Liver (tissue), 8 donors: ENCODE measurements at regions not wholly inside any gene's neighbourhood (a gene's known extent, or its start where the extent isn't known, plus 50 kb on each side); places are given as distances from the start of the nearest gene placed in this dataset.

Source experiments
- DNase-seq: peaks from one replicate; pipeline ENCODE4 v3.0.0-alpha.2; 2017; ENCODE audit warnings: low spot score
- H3K27ac ChIP-seq, 2 donors: one replicate each; pipeline ENCODE4 v1.7.0; 2013; ENCODE audit warnings: inconsistent platforms in 2 of 2, low read length in 2 of 2, control low read depth in 1 of 2, low read depth in 1 of 2, mild to moderate bottlenecking in 1 of 2
- H3K27me3 ChIP-seq, 4 donors: one replicate each; pipeline versions ENCODE4 v1.6.1 to v1.7.0; 2013; ENCODE audit warnings: low read length in 3 of 4, inconsistent platforms in 1 of 4, mild to moderate bottlenecking in 1 of 4, moderate library complexity in 1 of 4; ENCODE audit not compliant: control insufficient read depth in 4 of 4, insufficient read depth in 4 of 4
- H3K36me3 ChIP-seq, 4 donors: one replicate each; pipeline versions ENCODE4 v1.6.1 to v1.7.0; 2013; ENCODE audit warnings: low read length in 3 of 4, mild to moderate bottlenecking in 3 of 4, low read depth in 1 of 4, moderate library complexity in 1 of 4; ENCODE audit not compliant: control insufficient read depth in 4 of 4, insufficient read depth in 3 of 4
- H3K4me1 ChIP-seq, 4 donors: one replicate each; pipeline versions ENCODE4 v1.6.1 to v1.7.0; 2013; ENCODE audit warnings: low read length in 3 of 4, mild to moderate bottlenecking in 3 of 4, moderate library complexity in 1 of 4; ENCODE audit not compliant: control insufficient read depth in 4 of 4, insufficient read depth in 4 of 4
- H3K4me3 ChIP-seq, 3 donors: one replicate each; pipeline versions ENCODE4 v1.6.1 to v1.7.0; 2013; ENCODE audit warnings: low read length in 3 of 3, control low read depth in 1 of 3, low read depth in 1 of 3, mild to moderate bottlenecking in 1 of 3
- H3K9ac ChIP-seq, 2 donors: one replicate each; pipeline ENCODE4 v1.7.0; 2013; ENCODE audit warnings: low read length in 2 of 2, mild to moderate bottlenecking in 2 of 2, moderate library complexity in 2 of 2, control low read depth in 1 of 2, low read depth in 1 of 2
- H3K9me3 ChIP-seq, 4 donors: one replicate each; pipeline versions ENCODE4 v1.6.1 to v1.7.0; 2013; ENCODE audit warnings: low read length in 3 of 4; ENCODE audit not compliant: control insufficient read depth in 4 of 4
- EGR1 ChIP-seq, 2 donors: IDR thresholded peaks; 2 replicates each; pipeline ENCODE4 v1.6.1; 2016 to 2018; ENCODE audit warnings: antibody characterized with exemption in 2 of 2, low read depth in 2 of 2
- FOXA1 ChIP-seq: IDR thresholded peaks from 2 replicates; pipeline ENCODE4 v1.6.1; 2016; ENCODE audit warnings: antibody characterized with exemption
- FOXA2 ChIP-seq: IDR thresholded peaks from 2 replicates; pipeline ENCODE4 v1.6.1; 2016; ENCODE audit warnings: antibody characterized with exemption
- GABPA ChIP-seq, 2 donors: IDR thresholded peaks in 1 of 2; conservative IDR thresholded peaks in 1 of 2; 2 replicates each; pipeline ENCODE4 v1.6.1; 2016; ENCODE audit warnings: antibody characterized with exemption in 2 of 2, mild to moderate bottlenecking in 1 of 2, moderate library complexity in 1 of 2
- HNF4A ChIP-seq, 2 donors: conservative IDR thresholded peaks; 2 replicates each; pipeline ENCODE4 v1.6.1; 2016; ENCODE audit warnings: antibody characterized with exemption in 2 of 2, mild to moderate bottlenecking in 2 of 2
- HNF4G ChIP-seq: IDR thresholded peaks from 2 replicates; pipeline ENCODE4 v1.6.1; 2016; ENCODE audit warnings: antibody characterized with exemption
- JUND ChIP-seq, 2 donors: IDR thresholded peaks; 2 replicates each; pipeline ENCODE4 v1.6.1; 2016; ENCODE audit warnings: antibody characterized with exemption in 2 of 2
- NR2F2 ChIP-seq: IDR thresholded peaks from 2 replicates; pipeline ENCODE4 v1.6.1; 2016; ENCODE audit warnings: antibody characterized with exemption
- RAD21 ChIP-seq, 2 donors: IDR thresholded peaks; 2 replicates each; pipeline ENCODE4 v1.6.1; 2016; ENCODE audit warnings: antibody characterized with exemption in 2 of 2, mild to moderate bottlenecking in 2 of 2
- RXRA ChIP-seq, 2 donors: IDR thresholded peaks; 2 replicates each; pipeline ENCODE4 v1.6.1; 2017 to 2018; ENCODE audit warnings: antibody characterized with exemption in 2 of 2, mild to moderate bottlenecking in 1 of 2
- SP1 ChIP-seq: IDR thresholded peaks from 2 replicates; pipeline ENCODE4 v1.6.1; 2018; ENCODE audit warnings: antibody characterized with exemption, mild to moderate bottlenecking
- TAF1 ChIP-seq: conservative IDR thresholded peaks from 2 replicates; pipeline ENCODE4 v1.6.1; 2016; ENCODE audit warnings: antibody characterized with exemption, mild to moderate bottlenecking
- YY1 ChIP-seq: IDR thresholded peaks from 2 replicates; pipeline ENCODE4 v1.6.1; 2016; ENCODE audit warnings: antibody characterized with exemption, mild to moderate bottlenecking
- WGBS: extraction: QIAGEN DNeasy Blood & Tissue Kit; methylation state at CpG from one replicate; pipeline ENCODE4 v1.1.7; 2013; 5-methylcytosine and 5-hydroxymethylcytosine counted together
- TF ChIP-seq, protein P1 (sequence below): IDR thresholded peaks from 2 replicates; pipeline ENCODE4 v1.6.1; 2016; ENCODE audit warnings: antibody characterized with exemption
- TF ChIP-seq, protein P2 (sequence below): IDR thresholded peaks from 2 replicates; pipeline ENCODE4 v1.6.1; 2016; ENCODE audit warnings: antibody characterized with exemption
- TF ChIP-seq, protein P3 (sequence below): fragments of 150-350 bp; IDR thresholded peaks from 2 replicates; pipeline ENCODE4 v1.5.1; 2017; ENCODE audit warnings: improper control_type of control experiment, low read depth, low read length; ENCODE audit not compliant: missing input control
- TF ChIP-seq, protein P4 (sequence below): IDR thresholded peaks from 2 replicates; pipeline ENCODE4 v1.6.1; 2016; ENCODE audit warnings: antibody characterized with exemption, mild to moderate bottlenecking
- TF ChIP-seq, protein P5 (sequence below): IDR thresholded peaks from 2 replicates; pipeline ENCODE4 v1.6.1; 2016; ENCODE audit warnings: antibody characterized with exemption
- donor health status: healthy.
- donor health status: healthy.
- donor health status: healthy.
- donor health status: healthy.
- donor health status: healthy.

DNA sequence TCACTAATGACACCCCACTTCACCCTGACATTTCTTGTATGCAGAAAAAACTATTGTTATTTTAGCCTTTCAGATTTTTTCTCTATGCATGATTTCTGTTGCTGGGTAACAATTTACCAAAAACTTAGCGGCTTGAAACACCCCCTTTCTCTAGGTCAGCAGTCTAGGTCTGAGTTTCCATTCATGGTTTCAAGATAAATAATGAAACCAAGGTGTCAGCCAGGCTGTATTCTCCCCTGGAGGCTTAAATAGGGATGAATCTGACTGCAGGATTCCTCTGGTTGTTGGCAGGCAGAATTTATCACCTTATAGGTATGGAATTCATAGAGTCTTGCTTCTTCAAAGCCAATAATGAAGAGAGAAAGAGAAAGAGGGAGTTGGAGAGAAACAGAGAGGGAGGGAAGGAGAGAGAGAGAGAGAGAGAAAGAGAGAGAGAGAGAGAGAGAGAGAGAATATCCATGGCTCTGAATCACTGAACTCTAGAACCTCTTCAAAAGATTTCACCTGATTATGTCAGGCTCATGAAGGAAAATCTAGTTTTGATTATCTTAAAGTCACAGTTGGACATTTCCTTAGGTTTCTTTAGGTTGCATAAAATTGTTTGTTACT is 1224.6 kb upstream of the LRRTM3 start:
- H3K36me3 ChIP-seq, result no peaks in the 10 kb centered on the region
- TF ChIP-seq RXRA (IDR thresholded peaks at IDR 0.05) (no peak), YY1 (no peak), FOXA1 (no peak), FOXA2 (no peak), NR2F2 (no peak), JUND (IDR thresholded peaks at IDR 0.05) (no peak), GABPA (IDR thresholded peaks at IDR 0.05 in 1 of 2, conservative IDR thresholded peaks at IDR 0.05 in 1 of 2) (no peak), TAF1 (no peak), SP1 (no peak), EGR1 (IDR thresholded peaks at IDR 0.05; ENCODE audit: low read depth in 2 of 2) (no peak), HNF4A (conservative IDR thresholded peaks at IDR 0.05) (no peak), RAD21 (IDR thresholded peaks at IDR 0.05) (no peak), HNF4G (no peak)
- TF ChIP-seq, protein P1, sequence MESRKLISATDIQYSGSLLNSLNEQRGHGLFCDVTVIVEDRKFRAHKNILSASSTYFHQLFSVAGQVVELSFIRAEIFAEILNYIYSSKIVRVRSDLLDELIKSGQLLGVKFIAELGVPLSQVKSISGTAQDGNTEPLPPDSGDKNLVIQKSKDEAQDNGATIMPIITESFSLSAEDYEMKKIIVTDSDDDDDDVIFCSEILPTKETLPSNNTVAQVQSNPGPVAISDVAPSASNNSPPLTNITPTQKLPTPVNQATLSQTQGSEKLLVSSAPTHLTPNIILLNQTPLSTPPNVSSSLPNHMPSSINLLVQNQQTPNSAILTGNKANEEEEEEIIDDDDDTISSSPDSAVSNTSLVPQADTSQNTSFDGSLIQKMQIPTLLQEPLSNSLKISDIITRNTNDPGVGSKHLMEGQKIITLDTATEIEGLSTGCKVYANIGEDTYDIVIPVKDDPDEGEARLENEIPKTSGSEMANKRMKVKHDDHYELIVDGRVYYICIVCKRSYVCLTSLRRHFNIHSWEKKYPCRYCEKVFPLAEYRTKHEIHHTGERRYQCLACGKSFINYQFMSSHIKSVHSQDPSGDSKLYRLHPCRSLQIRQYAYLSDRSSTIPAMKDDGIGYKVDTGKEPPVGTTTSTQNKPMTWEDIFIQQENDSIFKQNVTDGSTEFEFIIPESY, result no peak
- TF ChIP-seq, protein P2, sequence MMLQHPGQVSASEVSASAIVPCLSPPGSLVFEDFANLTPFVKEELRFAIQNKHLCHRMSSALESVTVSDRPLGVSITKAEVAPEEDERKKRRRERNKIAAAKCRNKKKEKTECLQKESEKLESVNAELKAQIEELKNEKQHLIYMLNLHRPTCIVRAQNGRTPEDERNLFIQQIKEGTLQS, result no peak
- TF ChIP-seq, protein P3, sequence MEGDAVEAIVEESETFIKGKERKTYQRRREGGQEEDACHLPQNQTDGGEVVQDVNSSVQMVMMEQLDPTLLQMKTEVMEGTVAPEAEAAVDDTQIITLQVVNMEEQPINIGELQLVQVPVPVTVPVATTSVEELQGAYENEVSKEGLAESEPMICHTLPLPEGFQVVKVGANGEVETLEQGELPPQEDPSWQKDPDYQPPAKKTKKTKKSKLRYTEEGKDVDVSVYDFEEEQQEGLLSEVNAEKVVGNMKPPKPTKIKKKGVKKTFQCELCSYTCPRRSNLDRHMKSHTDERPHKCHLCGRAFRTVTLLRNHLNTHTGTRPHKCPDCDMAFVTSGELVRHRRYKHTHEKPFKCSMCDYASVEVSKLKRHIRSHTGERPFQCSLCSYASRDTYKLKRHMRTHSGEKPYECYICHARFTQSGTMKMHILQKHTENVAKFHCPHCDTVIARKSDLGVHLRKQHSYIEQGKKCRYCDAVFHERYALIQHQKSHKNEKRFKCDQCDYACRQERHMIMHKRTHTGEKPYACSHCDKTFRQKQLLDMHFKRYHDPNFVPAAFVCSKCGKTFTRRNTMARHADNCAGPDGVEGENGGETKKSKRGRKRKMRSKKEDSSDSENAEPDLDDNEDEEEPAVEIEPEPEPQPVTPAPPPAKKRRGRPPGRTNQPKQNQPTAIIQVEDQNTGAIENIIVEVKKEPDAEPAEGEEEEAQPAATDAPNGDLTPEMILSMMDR, result no peak
- TF ChIP-seq, protein P4, sequence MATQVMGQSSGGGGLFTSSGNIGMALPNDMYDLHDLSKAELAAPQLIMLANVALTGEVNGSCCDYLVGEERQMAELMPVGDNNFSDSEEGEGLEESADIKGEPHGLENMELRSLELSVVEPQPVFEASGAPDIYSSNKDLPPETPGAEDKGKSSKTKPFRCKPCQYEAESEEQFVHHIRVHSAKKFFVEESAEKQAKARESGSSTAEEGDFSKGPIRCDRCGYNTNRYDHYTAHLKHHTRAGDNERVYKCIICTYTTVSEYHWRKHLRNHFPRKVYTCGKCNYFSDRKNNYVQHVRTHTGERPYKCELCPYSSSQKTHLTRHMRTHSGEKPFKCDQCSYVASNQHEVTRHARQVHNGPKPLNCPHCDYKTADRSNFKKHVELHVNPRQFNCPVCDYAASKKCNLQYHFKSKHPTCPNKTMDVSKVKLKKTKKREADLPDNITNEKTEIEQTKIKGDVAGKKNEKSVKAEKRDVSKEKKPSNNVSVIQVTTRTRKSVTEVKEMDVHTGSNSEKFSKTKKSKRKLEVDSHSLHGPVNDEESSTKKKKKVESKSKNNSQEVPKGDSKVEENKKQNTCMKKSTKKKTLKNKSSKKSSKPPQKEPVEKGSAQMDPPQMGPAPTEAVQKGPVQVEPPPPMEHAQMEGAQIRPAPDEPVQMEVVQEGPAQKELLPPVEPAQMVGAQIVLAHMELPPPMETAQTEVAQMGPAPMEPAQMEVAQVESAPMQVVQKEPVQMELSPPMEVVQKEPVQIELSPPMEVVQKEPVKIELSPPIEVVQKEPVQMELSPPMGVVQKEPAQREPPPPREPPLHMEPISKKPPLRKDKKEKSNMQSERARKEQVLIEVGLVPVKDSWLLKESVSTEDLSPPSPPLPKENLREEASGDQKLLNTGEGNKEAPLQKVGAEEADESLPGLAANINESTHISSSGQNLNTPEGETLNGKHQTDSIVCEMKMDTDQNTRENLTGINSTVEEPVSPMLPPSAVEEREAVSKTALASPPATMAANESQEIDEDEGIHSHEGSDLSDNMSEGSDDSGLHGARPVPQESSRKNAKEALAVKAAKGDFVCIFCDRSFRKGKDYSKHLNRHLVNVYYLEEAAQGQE, result no peak
- TF ChIP-seq, protein P5, sequence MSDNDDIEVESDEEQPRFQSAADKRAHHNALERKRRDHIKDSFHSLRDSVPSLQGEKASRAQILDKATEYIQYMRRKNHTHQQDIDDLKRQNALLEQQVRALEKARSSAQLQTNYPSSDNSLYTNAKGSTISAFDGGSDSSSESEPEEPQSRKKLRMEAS, result no peak
- H3K9me3 ChIP-seq, result no peaks in the 10 kb centered on the region
- no peaks in the 10 kb centered on the region for H3K4me1 ChIP-seq
- no peak for DNase-seq
- H3K4me3 ChIP-seq, result no peak overlapping the region
- H3K27ac ChIP-seq, result no peak overlapping the region
- no peaks in the 10 kb centered on the region for H3K27me3 ChIP-seq
- no peak overlapping the region for H3K9ac ChIP-seq
- 91% methylated on average over 1 of the region's 1 CpG for WGBS
